HG03521 (cell line): ENCODE measurements at regions not wholly inside any gene's neighbourhood (a gene's known extent, or its start where the extent isn't known, plus 50 kb on each side); places are given as distances from the start of the nearest gene placed in this dataset.

ENCODE experiments used
- ATAC-seq: cut with Tn5 transposase; IDR thresholded peaks from one replicate; pipeline ENCODE4 v1.9.1; 2021; ENCODE audit warnings: mild to moderate bottlenecking, moderate library complexity; ENCODE audit not compliant: unreplicated experiment

- no peak for ATAC-seq
Observed at GRCh38 chr15:69782809-69783208, 314.9 kb downstream of the TLE3 start.

- no peak for ATAC-seq
Observed at GRCh38 chr15:69783211-69783610, 314.5 kb downstream of the TLE3 start.

DNA sequence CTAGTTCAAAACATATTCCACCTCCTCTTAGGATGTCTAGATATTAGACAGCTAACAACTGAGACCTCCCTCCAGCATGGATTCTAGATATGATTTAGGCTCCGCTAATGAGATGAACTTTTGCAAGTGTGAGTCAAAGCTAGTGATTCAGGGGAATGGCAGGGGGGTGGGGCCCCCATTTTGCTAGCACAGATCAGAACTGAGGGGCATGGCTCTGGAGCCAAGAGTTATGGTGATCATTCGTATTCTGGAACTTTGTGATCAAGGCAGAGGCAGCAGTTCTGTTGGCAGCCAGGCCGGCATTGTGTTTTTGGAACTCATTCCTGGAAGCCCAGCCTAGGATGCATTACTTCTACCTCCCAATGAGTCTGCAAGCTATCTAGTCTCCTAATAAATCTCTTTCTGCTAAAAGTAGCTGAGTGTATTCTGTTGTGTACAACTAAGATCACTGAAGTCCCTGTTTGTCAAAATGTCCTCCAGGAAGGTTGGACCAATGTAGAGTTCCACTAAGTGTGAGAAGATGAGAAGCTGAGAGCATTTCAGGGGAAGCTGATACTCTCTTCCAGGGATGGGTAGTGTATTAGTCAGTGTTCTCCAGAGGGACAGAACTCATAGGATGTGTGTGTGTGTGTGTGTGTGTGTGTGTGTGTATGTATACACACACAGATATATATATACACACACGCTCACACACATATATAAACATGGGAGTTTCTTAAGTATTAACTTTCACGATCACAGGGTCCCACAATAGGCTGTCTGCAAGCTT is 312.7 kb downstream of the TLE3 start:
- no peak for ATAC-seq

- ATAC-seq, result no peak
Observed at GRCh38 chr15:69786136-69786701, 311.5 kb downstream of the TLE3 start.

DNA sequence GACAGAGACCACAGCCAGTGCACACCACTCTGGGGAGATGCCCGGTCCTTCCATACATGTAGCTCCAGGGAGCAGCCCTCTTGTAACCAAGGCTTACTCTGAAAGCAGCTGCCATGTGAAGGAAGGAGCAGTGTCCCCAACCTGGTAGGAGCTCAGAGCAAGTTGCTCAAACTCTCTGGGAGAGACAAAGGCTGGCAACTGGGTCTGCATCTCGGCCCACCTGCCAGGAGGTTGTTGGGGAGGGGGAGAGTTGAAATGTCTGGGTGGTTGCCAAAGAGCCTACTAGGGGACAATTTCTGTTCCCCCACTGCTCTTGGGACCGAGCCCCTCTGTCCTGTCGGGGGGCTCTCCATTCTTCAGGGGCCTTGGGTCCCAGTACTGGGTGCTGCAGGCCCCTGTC is 309.9 kb downstream of the TLE3 start:
- no peak for ATAC-seq

- no peak for ATAC-seq
Observed at GRCh38 chr15:69789648-69790393, 307.9 kb downstream of the TLE3 start.

- no peak for ATAC-seq
Observed at GRCh38 chr15:69790632-69791031, 307.1 kb downstream of the TLE3 start.

DNA sequence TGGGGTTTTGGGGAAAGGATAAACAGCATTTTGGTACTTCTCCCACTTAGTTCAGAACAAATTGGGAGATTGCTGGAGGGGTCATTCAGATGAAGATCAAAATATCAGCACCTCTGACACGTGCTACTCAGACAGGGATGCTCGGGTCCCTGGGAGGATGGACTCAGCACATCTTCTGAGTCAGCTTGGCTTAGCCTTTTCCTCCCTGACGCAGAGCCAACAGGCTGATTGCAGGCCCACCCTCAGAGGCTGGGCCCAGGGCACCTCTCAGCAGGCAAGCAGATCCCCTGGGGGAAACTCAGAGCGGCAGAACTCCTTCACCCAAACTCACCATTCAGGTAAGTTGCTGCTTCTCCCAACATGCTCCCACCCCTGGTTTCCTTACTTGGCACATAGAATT is 304.9 kb downstream of the TLE3 start:
- no peak for ATAC-seq

GRCh38 chr15:69793431-69793780 is 304.3 kb downstream of the TLE3 start:
- ATAC-seq, result no peak

- no peak for ATAC-seq
Observed at GRCh38 chr15:69793781-69794451, 303.8 kb downstream of the TLE3 start.

GRCh38 chr15:69794645-69795469 is 302.9 kb downstream of the TLE3 start:
- no peak for ATAC-seq

- ATAC-seq, result no peak
Observed at GRCh38 chr15:69795601-69796000, 302.1 kb downstream of the TLE3 start.

DNA sequence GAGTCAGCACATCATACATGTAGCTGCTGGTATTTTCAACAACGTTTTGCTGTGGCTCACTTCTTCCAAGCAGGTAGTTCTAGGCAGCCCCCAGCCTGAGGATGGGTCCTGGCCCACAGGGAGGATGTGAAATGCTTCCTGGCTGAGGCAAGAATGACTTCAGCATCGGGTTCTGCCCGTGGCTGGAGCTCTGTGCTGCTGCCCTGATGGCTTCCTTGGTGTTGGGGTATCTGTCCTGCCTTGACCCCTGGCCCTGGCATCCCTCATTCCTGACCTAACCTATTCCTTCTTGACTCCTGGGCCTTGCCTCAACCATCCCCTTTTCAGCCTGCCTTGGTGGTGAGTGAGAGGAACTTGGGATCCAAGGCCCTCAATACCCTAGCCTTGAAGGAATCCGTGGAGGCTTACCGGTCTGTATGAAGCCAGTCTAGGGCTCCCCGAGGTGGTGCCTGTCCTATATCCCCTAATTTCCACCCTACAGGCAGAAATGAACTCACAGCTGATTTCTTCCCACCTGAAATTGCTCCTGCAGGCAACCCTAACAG is 300.6 kb downstream of the TLE3 start:
- no peak for ATAC-seq

- no peak for ATAC-seq
Observed at GRCh38 chr15:69797615-69798014, 300.1 kb downstream of the TLE3 start.

GRCh38 chr15:69798481-69799250 is 299.1 kb downstream of the TLE3 start:
- no peak for ATAC-seq

DNA sequence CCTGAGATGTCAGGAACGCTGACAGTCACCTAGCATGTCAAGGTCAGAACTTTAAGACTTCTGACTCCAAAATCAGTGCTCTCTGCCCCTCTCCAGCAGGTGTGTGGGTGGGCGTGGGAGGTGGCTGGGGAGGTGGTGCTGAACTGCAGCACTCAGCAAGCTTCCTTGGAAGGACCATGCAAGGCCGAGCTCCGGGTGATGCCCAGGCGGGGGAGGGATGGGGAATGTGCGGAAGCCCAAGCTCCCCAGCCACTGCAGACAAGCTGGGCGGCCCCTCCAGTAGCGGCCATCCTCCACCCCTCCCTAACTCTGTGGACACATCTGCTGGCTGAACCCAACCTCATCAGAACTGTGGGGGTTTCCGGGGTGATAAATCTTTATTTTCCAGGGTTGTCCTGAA is 296.6 kb downstream of the TLE3 start:
- ATAC-seq, result no peak

- ATAC-seq, result no peak
Observed at GRCh38 chr15:69802432-69802831, 295.3 kb downstream of the TLE3 start.

DNA sequence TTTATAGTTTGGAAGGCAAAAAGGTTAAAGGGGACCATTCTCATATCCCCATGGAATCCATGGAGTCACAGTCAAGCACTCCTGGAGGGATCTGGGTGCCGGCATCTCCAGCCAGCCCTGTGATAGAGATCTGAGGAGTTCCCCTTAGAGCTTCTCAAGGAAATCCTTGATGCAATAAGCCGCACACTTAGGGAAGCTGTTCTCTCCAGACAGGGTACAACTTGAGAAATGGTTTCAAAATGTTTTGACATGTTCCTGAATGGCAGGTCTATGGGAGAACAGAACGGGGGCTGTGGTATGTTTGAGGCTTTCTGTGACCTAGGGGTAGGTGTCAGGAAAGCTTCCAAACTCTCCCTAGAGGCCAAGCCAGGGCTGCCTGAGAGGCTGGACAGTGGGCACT is 292.9 kb downstream of the TLE3 start:
- no peak for ATAC-seq

DNA sequence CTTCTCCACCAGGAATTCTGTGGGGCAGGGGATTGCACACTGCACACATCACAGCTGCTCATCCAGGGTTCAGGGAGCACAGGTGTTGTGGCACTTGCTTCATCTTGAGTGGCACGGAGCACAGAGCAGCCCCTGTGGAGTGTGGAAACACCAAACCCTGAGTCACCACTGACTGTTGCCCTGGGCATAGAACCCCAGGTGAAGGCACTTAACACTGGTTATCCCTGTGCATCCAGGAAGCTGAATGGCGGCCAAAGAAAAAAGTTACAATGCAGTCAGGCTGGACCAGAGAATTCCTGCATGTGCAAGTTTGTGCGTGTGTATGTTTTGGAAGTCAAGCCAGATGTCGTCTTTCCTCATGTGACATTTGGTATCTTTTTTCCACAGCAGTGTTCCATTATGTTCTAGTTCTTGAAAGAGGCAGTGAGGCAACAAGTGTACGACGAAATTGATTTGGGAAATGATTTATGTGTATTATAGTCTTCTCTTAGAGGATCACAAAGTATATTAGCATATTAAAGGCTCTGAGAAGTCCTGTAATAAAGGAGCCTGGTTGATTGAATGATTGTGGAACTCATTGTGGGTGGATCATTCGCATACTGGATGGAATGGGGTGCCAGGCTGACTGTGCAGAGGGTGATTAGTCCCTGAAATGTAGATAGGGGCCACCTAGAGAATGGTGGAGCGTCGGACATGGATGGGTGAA is 292.3 kb downstream of the TLE3 start:
- no peak for ATAC-seq
